ENCODE measurements at regions not wholly inside any gene's neighbourhood (a gene's known extent, or its start where the extent isn't known, plus 50 kb on each side); places are given as distances from the start of the nearest gene placed in this dataset.

DNA sequence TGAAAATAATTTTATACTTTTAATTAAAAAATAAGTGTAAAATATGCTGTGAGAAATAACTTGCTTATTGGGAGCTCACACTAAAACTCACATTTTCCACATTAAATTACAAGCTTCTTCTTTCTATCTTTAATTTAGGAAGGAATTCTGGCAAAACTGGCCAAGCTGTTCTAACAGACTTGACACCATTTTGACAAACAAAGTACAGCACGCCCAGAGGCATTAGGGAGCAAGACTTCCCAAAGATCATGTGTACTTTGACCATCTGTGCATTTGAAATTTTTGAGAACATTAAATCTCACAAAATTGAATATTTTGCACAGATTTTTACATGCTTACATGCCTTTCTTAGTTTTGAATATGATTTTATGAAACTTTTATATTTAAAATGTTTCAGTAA is 1288.4 kb upstream of the CADM2 start:
- TF ChIP-seq, protein P1, sequence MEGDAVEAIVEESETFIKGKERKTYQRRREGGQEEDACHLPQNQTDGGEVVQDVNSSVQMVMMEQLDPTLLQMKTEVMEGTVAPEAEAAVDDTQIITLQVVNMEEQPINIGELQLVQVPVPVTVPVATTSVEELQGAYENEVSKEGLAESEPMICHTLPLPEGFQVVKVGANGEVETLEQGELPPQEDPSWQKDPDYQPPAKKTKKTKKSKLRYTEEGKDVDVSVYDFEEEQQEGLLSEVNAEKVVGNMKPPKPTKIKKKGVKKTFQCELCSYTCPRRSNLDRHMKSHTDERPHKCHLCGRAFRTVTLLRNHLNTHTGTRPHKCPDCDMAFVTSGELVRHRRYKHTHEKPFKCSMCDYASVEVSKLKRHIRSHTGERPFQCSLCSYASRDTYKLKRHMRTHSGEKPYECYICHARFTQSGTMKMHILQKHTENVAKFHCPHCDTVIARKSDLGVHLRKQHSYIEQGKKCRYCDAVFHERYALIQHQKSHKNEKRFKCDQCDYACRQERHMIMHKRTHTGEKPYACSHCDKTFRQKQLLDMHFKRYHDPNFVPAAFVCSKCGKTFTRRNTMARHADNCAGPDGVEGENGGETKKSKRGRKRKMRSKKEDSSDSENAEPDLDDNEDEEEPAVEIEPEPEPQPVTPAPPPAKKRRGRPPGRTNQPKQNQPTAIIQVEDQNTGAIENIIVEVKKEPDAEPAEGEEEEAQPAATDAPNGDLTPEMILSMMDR (IDR thresholded peaks at IDR 0.05), result no peak
- no peak for TF ChIP-seq POLR2A (IDR thresholded peaks at IDR 0.05)

Measured in body of pancreas (tissue), 4 donors.